ENCODE measurements at regions not wholly inside any gene's neighbourhood (a gene's known extent, or its start where the extent isn't known, plus 50 kb on each side); places are given as distances from the start of the nearest gene placed in this dataset.

GRCh38 chr18:44187090-44187489 lies 493.6 kb upstream of the SETBP1 start:
- TF ChIP-seq CTCF (IDR thresholded peaks at IDR 0.05), result no peak
- no peak for TF ChIP-seq POLR2A (IDR thresholded peaks at IDR 0.05)

All from Peyer's patch (tissue), 4 donors.